Type B pancreatic cell (in vitro differentiated cells): ENCODE measurements at regions not wholly inside any gene's neighbourhood (a gene's known extent, or its start where the extent isn't known, plus 50 kb on each side); places are given as distances from the start of the nearest gene placed in this dataset.

Experiments used
- DNase-seq: peaks from one replicate; pipeline ENCODE4 v3.0.0; 2021; ENCODE audit warnings: mixed read lengths; ENCODE audit not compliant: unreplicated experiment; ENCODE audit errors: extremely low spot score
- H3K27ac Mint-ChIP-seq: 2 replicates; pipeline ENCODE4 v1.8.0; 2021; ENCODE audit warnings: mild to moderate bottlenecking, mixed read lengths
- H3K27me3 Mint-ChIP-seq: 2 replicates; pipeline ENCODE4 v1.8.0; 2021; ENCODE audit warnings: mixed read lengths
- H3K36me3 Mint-ChIP-seq: 2 replicates; pipeline ENCODE4 v1.8.0; 2021; ENCODE audit warnings: mixed read lengths
- H3K4me1 Mint-ChIP-seq: one replicate; pipeline ENCODE4 v1.8.0; 2021; ENCODE audit warnings: mixed read lengths; ENCODE audit not compliant: unreplicated experiment
- H3K4me3 Mint-ChIP-seq: 2 replicates; pipeline ENCODE4 v1.8.0; 2021; ENCODE audit warnings: mild to moderate bottlenecking, mixed read lengths
- H3K9me3 Mint-ChIP-seq: 2 replicates; pipeline ENCODE4 v1.8.0; 2021; ENCODE audit warnings: mixed read lengths
- TF ChIP-seq, protein P1 (sequence below): fragments of 200-600 bp; sonication (generic); conservative IDR thresholded peaks from 2 replicates; pipeline ENCODE4 v1.5.0; 2021; ENCODE audit warnings: antibody characterized with exemption, mild to moderate bottlenecking

- Mint-ChIP-seq H3K27me3 (no peaks in the 10 kb centered on the region), H3K4me1 (no peaks in the 10 kb centered on the region)
These were observed 522.3 kb upstream of the LUZP2 start for GRCh38 chr11:23974601-23975000.

DNA sequence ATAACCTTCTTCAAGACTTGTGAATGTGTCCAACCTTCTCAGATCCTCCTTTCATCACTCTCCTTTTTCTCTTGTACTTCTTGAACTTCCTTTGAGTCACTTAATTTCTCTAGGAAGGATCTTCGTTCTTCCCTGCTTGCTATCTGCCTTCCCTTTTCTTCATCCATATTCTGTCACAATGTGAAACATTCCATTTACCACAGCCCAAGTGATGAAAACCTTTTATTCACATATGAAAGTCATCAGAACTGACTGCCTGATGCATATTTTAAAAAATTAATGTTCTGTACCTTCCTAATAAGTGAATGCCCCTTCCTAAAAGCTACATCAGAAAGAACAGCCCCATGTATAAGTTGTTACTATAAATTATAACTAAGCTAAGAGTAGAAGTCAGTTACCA, 520.4 kb upstream of the LUZP2 start:
- Mint-ChIP-seq H3K36me3 (no peaks in the 10 kb centered on the region), H3K27ac (no peak overlapping the region), H3K27me3 (no peaks in the 10 kb centered on the region), H3K9me3 (no peaks in the 10 kb centered on the region), H3K4me1 (no peaks in the 10 kb centered on the region), H3K4me3 (no peak overlapping the region)
- TF ChIP-seq, protein P1, sequence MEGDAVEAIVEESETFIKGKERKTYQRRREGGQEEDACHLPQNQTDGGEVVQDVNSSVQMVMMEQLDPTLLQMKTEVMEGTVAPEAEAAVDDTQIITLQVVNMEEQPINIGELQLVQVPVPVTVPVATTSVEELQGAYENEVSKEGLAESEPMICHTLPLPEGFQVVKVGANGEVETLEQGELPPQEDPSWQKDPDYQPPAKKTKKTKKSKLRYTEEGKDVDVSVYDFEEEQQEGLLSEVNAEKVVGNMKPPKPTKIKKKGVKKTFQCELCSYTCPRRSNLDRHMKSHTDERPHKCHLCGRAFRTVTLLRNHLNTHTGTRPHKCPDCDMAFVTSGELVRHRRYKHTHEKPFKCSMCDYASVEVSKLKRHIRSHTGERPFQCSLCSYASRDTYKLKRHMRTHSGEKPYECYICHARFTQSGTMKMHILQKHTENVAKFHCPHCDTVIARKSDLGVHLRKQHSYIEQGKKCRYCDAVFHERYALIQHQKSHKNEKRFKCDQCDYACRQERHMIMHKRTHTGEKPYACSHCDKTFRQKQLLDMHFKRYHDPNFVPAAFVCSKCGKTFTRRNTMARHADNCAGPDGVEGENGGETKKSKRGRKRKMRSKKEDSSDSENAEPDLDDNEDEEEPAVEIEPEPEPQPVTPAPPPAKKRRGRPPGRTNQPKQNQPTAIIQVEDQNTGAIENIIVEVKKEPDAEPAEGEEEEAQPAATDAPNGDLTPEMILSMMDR = no peak
- no peak for DNase-seq

More at GRCh38 chr11:23974601-23975000, 522.3 kb upstream of the LUZP2 start:
- TF ChIP-seq, protein P1 = no peak
- Mint-ChIP-seq H3K4me3 (no peak overlapping the region), H3K9me3 (no peaks in the 10 kb centered on the region), H3K36me3 (no peaks in the 10 kb centered on the region), H3K27ac (no peak overlapping the region)
- no peak for DNase-seq

- H3K9me3 Mint-ChIP-seq = no peaks in the 10 kb centered on the region
- no peak for DNase-seq
- no peak overlapping the region for H3K4me3 Mint-ChIP-seq
- no peaks in the 10 kb centered on the region for H3K36me3 Mint-ChIP-seq
- H3K4me1 Mint-ChIP-seq = no peaks in the 10 kb centered on the region
- H3K27ac Mint-ChIP-seq = no peak overlapping the region
- TF ChIP-seq, protein P1 = no peak
- H3K27me3 Mint-ChIP-seq = no peaks in the 10 kb centered on the region
These were observed 520.0 kb upstream of the LUZP2 start for GRCh38 chr11:23976841-23977271.

GRCh38 chr11:23988381-23989006, 508.4 kb upstream of the LUZP2 start:
- no peaks in the 10 kb centered on the region for H3K27me3 Mint-ChIP-seq
- TF ChIP-seq, protein P1 = no peak
- DNase-seq = no peak
- H3K36me3 Mint-ChIP-seq = no peaks in the 10 kb centered on the region
- peaks cover 5% of the 10 kb centered on the region for H3K4me1 Mint-ChIP-seq
- no peak overlapping the region for H3K27ac Mint-ChIP-seq
- no peaks in the 10 kb centered on the region for H3K9me3 Mint-ChIP-seq
- no peak overlapping the region for H3K4me3 Mint-ChIP-seq

GRCh38 chr11:23990346-23991164, 506.3 kb upstream of the LUZP2 start:
- no peak overlapping the region for H3K27ac Mint-ChIP-seq
- peaks cover 5% of the 10 kb centered on the region for H3K4me1 Mint-ChIP-seq
- TF ChIP-seq, protein P1 = no peak
- no peaks in the 10 kb centered on the region for H3K9me3 Mint-ChIP-seq
- no peak for DNase-seq
- H3K36me3 Mint-ChIP-seq = no peaks in the 10 kb centered on the region
- no peak overlapping the region for H3K4me3 Mint-ChIP-seq
- H3K27me3 Mint-ChIP-seq = no peaks in the 10 kb centered on the region
